A549 (cell line): ENCODE measurements at regions not wholly inside any gene's neighbourhood (a gene's known extent, or its start where the extent isn't known, plus 50 kb on each side); places are given as distances from the start of the nearest gene placed in this dataset.

Experiments
- ATAC-seq, 2 experiments: fragments of 200-7000 bp in 1 of 2; fragments of >200 bp in 1 of 2; cut with Nextera tagmentation in 1 of 2; cut with Tn5 transposase in 1 of 2; 3 replicates each; pipeline versions ENCODE4 v1.8.0 to v1.9.1; 2018 to 2020; ENCODE audit warnings: mild to moderate bottlenecking in 1 of 2, moderate library complexity in 1 of 2
- CTCF ChIA-PET: fragments of 300-600 bp; sonication (Branson Sonifier 250); formaldehyde crosslinking; extraction: SDS; loops from one replicate; lab custom pipeline; 2021; ENCODE audit warnings: antibody characterized with exemption, inconsistent platforms; lab: Yijun Ruan, JAX
- POLR2A ChIA-PET: fragments of 350-600 bp; formaldehyde crosslinking; extraction: SDS; loops from one replicate; lab custom pipeline; 2021; ENCODE audit warnings: antibody characterized with exemption, inconsistent platforms; lab: Yijun Ruan, JAX
- DNase-seq, 2 experiments: peaks; one replicate each; pipeline versions ENCODE4 v3.0.0 to v3.0.0-alpha.2; 2011 to 2016; ENCODE audit warnings: low read depth in 1 of 2, low spot score in 1 of 2
- FAIRE-seq: peaks from 2 replicates; lab custom pipeline; 2011; peaks lifted over from hg19 to GRCh38; lab: Jason Lieb, UNC
- H3K27ac ChIP-seq, 2 experiments: fragments of >200 bp; sonication (Bioruptor Twin); formaldehyde crosslinking; 3 replicates each; pipeline ENCODE4 v1.5.1; 2016 to 2017
- H3K4me1 ChIP-seq: fragments of >200 bp; sonication (Bioruptor Twin); formaldehyde crosslinking; 3 replicates; pipeline ENCODE4 v1.6.1; 2016
- H3K4me2 ChIP-seq: fragments of >200 bp; sonication (Bioruptor Twin); formaldehyde crosslinking; 3 replicates; pipeline ENCODE4 v1.6.1; 2016
- H3K4me3 ChIP-seq: fragments of >200 bp; sonication (Bioruptor Twin); formaldehyde crosslinking; 3 replicates; pipeline ENCODE4 v1.5.1; 2016
- H3K9me3 ChIP-seq: fragments of >200 bp; sonication (Bioruptor Twin); formaldehyde crosslinking; 3 replicates; pipeline ENCODE4 v1.6.1; 2016
- BHLHE40 ChIP-seq: IDR thresholded peaks from 2 replicates; pipeline ENCODE4 v1.6.1; 2012; ENCODE audit warnings: low read depth, low read length, inconsistent platforms
- CBX8 ChIP-seq: fragments of 200-600 bp; sonication (generic); IDR thresholded peaks from 2 replicates; pipeline ENCODE4 v1.6.1; 2016
- CEBPB ChIP-seq, 2 experiments: fragments of >200 bp in 1 of 2; sonication (Bioruptor Twin) in 1 of 2; formaldehyde crosslinking in 1 of 2; IDR thresholded peaks; 2 replicates each; pipeline ENCODE4 v1.6.1; 2012 to 2016
- EHF ChIP-seq: fragments of 250-450 bp; sonication (Bioruptor Pico); IDR thresholded peaks from 2 replicates; pipeline ENCODE4 v1.5.0; 2020; ENCODE audit warnings: mild to moderate bottlenecking
- EP300 ChIP-seq, 2 experiments: fragments of >200 bp; sonication (Bioruptor Twin); formaldehyde crosslinking; IDR thresholded peaks; 2 replicates in 1 of 2; 3 replicates in 1 of 2; pipeline ENCODE4 v1.6.1; 2016 to 2017
- FOSB ChIP-seq: fragments of 250-450 bp; sonication (Bioruptor Pico); IDR thresholded peaks from 2 replicates; pipeline ENCODE4 v1.5.0; 2020; ENCODE audit warnings: mild to moderate bottlenecking, moderate library complexity
- GATA3 ChIP-seq: IDR thresholded peaks from 2 replicates; pipeline ENCODE4 v1.6.1; 2012; ENCODE audit warnings: borderline replicate concordance
- HDAC2 ChIP-seq: fragments of 200-600 bp; sonication (generic); IDR thresholded peaks from 2 replicates; pipeline ENCODE4 v1.6.1; 2016
- HOXB13 ChIP-seq: fragments of 250-450 bp; sonication (Bioruptor Pico); IDR thresholded peaks from 2 replicates; pipeline ENCODE4 v1.5.0; 2020; ENCODE audit warnings: low read depth, mild to moderate bottlenecking, moderate library complexity
- JUN ChIP-seq, 2 experiments: fragments of >200 bp; sonication (Bioruptor Twin); formaldehyde crosslinking; IDR thresholded peaks; 2 replicates in 1 of 2; 3 replicates in 1 of 2; pipeline ENCODE4 v1.6.1; 2016 to 2017
- JUNB ChIP-seq: fragments of >200 bp; sonication (Bioruptor Twin); formaldehyde crosslinking; IDR thresholded peaks from 2 replicates; pipeline ENCODE4 v1.6.1; 2016
- KDM5A ChIP-seq: fragments of 200-600 bp; sonication (generic); IDR thresholded peaks from 2 replicates; pipeline ENCODE4 v1.6.1; 2016; ENCODE audit warnings: antibody characterized with exemption, mild to moderate bottlenecking
- NPAS2 ChIP-seq: fragments of 250-450 bp; sonication (Bioruptor Pico); IDR thresholded peaks from 2 replicates; pipeline ENCODE4 v1.8.0; 2022; ENCODE audit warnings: mild to moderate bottlenecking, moderate library complexity, borderline replicate concordance
- NR3C1 ChIP-seq: fragments of >200 bp; sonication (Bioruptor Twin); formaldehyde crosslinking; IDR thresholded peaks from 3 replicates; pipeline ENCODE4 v1.6.1; 2017
- RAD21 ChIP-seq, 2 experiments: fragments of >200 bp in 1 of 2; sonication (Bioruptor Twin) in 1 of 2; formaldehyde crosslinking in 1 of 2; IDR thresholded peaks in 1 of 2; conservative IDR thresholded peaks in 1 of 2; 2 replicates in 1 of 2; 3 replicates in 1 of 2; pipeline ENCODE4 v1.6.1; 2012 to 2018; ENCODE audit warnings: inconsistent platforms in 1 of 2
- RARB ChIP-seq: fragments of 250-450 bp; sonication (Bioruptor Pico); IDR thresholded peaks from 2 replicates; pipeline ENCODE4 v1.8.0; 2021; ENCODE audit warnings: mild to moderate bottlenecking, moderate library complexity
- ZNF302 ChIP-seq: fragments of 250-450 bp; sonication (Bioruptor Pico); IDR thresholded peaks from 2 replicates; pipeline ENCODE4 v1.9.0; 2021; ENCODE audit warnings: inconsistent platforms, mild to moderate bottlenecking, moderate library complexity
- ZSCAN20 ChIP-seq: fragments of 250-450 bp; sonication (Bioruptor Pico); IDR thresholded peaks from 2 replicates; pipeline ENCODE4 v1.8.0; 2022; ENCODE audit warnings: mild to moderate bottlenecking, moderate library complexity
- WGBS: methylation state at CpG from one replicate; pipeline ENCODE4 v1.1.6; 2017; ENCODE audit errors: missing lambda C conversion rate; 5-methylcytosine and 5-hydroxymethylcytosine counted together
- TF ChIP-seq, protein P1 (sequence below): IDR thresholded peaks from 2 replicates; pipeline ENCODE4 v1.6.1; 2012
- TF ChIP-seq, protein P2 (sequence below): IDR thresholded peaks from 2 replicates; pipeline ENCODE4 v1.6.1; 2012
- TF ChIP-seq, protein P3 (sequence below): fragments of 250-450 bp; sonication (Bioruptor Pico); IDR thresholded peaks from 2 replicates; pipeline ENCODE4 v1.5.0; 2021; ENCODE audit warnings: mild to moderate bottlenecking, moderate library complexity, borderline replicate concordance
- TF ChIP-seq, protein P4 (sequence below): fragments of >200 bp; sonication (Bioruptor Twin); formaldehyde crosslinking; IDR thresholded peaks from 2 replicates; pipeline ENCODE4 v1.6.1; 2016

- ChIA-PET CTCF (no interaction called here), POLR2A (no interaction called here)
- FAIRE-seq: no peak
- no peak for ATAC-seq
- TF ChIP-seq, protein P1, sequence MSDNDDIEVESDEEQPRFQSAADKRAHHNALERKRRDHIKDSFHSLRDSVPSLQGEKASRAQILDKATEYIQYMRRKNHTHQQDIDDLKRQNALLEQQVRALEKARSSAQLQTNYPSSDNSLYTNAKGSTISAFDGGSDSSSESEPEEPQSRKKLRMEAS: no peak
- TF ChIP-seq RAD21 (conservative IDR thresholded peaks at IDR 0.05 in 1 of 2, IDR thresholded peaks at IDR 0.05 in 1 of 2) (no peak), ZSCAN20 (CRISPR knock-in tag) (no peak), CBX8 (no peak), HOXB13 (CRISPR knock-in tag) (no peak), NR3C1 (no peak), RARB (CRISPR knock-in tag) (no peak), JUN (IDR thresholded peaks at IDR 0.05) (no peak)
- TF ChIP-seq, protein P2, sequence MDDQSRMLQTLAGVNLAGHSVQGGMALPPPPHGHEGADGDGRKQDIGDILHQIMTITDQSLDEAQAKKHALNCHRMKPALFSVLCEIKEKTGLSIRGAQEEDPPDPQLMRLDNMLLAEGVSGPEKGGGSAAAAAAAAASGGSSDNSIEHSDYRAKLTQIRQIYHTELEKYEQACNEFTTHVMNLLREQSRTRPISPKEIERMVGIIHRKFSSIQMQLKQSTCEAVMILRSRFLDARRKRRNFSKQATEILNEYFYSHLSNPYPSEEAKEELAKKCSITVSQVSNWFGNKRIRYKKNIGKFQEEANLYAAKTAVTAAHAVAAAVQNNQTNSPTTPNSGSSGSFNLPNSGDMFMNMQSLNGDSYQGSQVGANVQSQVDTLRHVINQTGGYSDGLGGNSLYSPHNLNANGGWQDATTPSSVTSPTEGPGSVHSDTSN: no peak
- TF ChIP-seq, protein P3, sequence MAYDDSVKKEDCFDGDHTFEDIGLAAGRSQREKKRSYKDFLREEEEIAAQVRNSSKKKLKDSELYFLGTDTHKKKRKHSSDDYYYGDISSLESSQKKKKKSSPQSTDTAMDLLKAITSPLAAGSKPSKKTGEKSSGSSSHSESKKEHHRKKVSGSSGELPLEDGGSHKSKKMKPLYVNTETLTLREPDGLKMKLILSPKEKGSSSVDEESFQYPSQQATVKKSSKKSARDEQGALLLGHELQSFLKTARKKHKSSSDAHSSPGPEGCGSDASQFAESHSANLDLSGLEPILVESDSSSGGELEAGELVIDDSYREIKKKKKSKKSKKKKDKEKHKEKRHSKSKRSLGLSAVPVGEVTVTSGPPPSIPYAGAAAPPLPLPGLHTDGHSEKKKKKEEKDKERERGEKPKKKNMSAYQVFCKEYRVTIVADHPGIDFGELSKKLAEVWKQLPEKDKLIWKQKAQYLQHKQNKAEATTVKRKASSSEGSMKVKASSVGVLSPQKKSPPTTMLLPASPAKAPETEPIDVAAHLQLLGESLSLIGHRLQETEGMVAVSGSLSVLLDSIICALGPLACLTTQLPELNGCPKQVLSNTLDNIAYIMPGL: no peak
- TF ChIP-seq, protein P4, sequence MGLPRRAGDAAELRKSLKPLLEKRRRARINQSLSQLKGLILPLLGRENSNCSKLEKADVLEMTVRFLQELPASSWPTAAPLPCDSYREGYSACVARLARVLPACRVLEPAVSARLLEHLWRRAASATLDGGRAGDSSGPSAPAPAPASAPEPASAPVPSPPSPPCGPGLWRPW: no peak
- Histone ChIP-seq H3K27ac (no peak overlapping the region), H3K4me3 (no peak overlapping the region), H3K9me3 (no peaks in the 10 kb centered on the region), H3K4me1 (no peaks in the 10 kb centered on the region), H3K4me2 (no peak overlapping the region)
- DNase-seq: no peak
Measured at GRCh38 chr1:218030846-218031245, 254.2 kb upstream of the RRP15 start.

DNA sequence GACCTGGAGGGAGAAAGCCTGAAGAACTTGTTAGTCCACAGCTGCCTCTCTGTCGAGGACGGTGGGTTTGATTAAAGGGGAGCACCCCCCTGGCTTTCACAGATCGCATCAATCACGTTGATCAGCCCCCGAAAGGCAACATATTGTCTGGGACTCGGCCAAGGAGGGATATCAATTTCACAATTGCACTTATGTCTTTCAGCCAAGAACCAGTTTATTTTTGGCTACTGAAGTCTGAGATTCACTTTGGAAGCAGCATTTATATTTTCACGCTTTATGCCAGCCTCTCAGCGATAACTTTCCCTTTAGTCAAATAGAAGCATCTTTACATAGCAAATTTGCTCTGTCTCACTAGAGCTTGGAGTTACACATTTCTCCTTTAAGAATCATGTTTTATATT, 253.2 kb upstream of the RRP15 start:
- ATAC-seq: no peak
- TF ChIP-seq GATA3: no peak
- no peak for TF ChIP-seq EHF (CRISPR knock-in tag)
- TF ChIP-seq CBX8: no peak
- no peak for TF ChIP-seq FOSB (CRISPR knock-in tag)
- TF ChIP-seq, protein P1: no peak
- TF ChIP-seq, protein P2: no peak
- TF ChIP-seq ZNF302: no peak
- TF ChIP-seq HDAC2: no peak
- no peak for TF ChIP-seq BHLHE40
- no peak for TF ChIP-seq EP300 (IDR thresholded peaks at IDR 0.05)
- no peak for TF ChIP-seq CEBPB (IDR thresholded peaks at IDR 0.05)
- no peak for TF ChIP-seq RAD21 (conservative IDR thresholded peaks at IDR 0.05 in 1 of 2, IDR thresholded peaks at IDR 0.05 in 1 of 2)
- TF ChIP-seq JUNB: no peak
- ChIA-PET POLR2A (no interaction called here), CTCF (interaction anchor here (0.6 kb wide), 1 partner anchor 1070 kb away, joined by 6 read pairs; no protein-coding TSS in a partner anchor)
- FAIRE-seq: no peak
- no peak for DNase-seq
- Histone ChIP-seq H3K27ac (no peak overlapping the region), H3K4me1 (no peaks in the 10 kb centered on the region), H3K4me2 (no peak overlapping the region), H3K9me3 (no peaks in the 10 kb centered on the region), H3K4me3 (no peak overlapping the region)
- 6% methylated on average over 8 of the region's 8 CpGs for WGBS

DNA sequence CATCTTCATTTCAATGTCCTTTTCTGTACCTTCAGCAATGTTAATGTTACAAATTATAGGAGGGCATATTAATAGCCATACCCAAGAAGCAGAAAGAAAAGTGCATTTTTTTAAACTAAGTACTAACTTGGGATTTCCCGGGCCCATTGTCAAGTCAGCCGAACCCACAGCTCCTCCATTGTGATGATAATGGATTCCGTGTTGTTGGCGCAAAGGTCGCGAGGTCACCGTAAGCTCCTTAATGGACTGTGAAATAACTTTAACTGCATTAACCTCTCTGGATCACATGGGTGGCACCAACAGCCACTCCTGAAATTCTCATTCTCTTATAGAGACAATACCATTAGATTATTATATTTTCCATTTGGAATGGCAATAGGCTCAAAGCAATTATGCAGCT, 250.6 kb upstream of the RRP15 start:
- FAIRE-seq (no peak), DNase-seq (no peak), ATAC-seq (no peak)
- Histone ChIP-seq H3K9me3 (no peaks in the 10 kb centered on the region), H3K4me2 (no peak overlapping the region), H3K4me1 (no peaks in the 10 kb centered on the region), H3K4me3 (no peak overlapping the region), H3K27ac (no peak overlapping the region)
- TF ChIP-seq NPAS2 (CRISPR knock-in tag) (no peak), CBX8 (no peak), KDM5A (no peak)
- ChIA-PET POLR2A (no interaction called here), CTCF (no interaction called here)
- 60% methylated on average over 7 of the region's 7 CpGs for WGBS
